A549 (cell line): ENCODE measurements at regions not wholly inside any gene's neighbourhood (a gene's known extent, or its start where the extent isn't known, plus 50 kb on each side); places are given as distances from the start of the nearest gene placed in this dataset.

Experiments used
- ATAC-seq, 2 experiments: fragments of 200-7000 bp in 1 of 2; fragments of >200 bp in 1 of 2; cut with Nextera tagmentation in 1 of 2; cut with Tn5 transposase in 1 of 2; 3 replicates each; pipeline versions ENCODE4 v1.8.0 to v1.9.1; 2018 to 2020; ENCODE audit warnings: mild to moderate bottlenecking in 1 of 2, moderate library complexity in 1 of 2
- CTCF ChIA-PET: fragments of 300-600 bp; sonication (Branson Sonifier 250); formaldehyde crosslinking; extraction: SDS; loops from one replicate; lab custom pipeline; 2021; ENCODE audit warnings: antibody characterized with exemption, inconsistent platforms; lab: Yijun Ruan, JAX
- POLR2A ChIA-PET: fragments of 350-600 bp; formaldehyde crosslinking; extraction: SDS; loops from one replicate; lab custom pipeline; 2021; ENCODE audit warnings: antibody characterized with exemption, inconsistent platforms; lab: Yijun Ruan, JAX
- DNase-seq, 2 experiments: peaks; one replicate each; pipeline versions ENCODE4 v3.0.0 to v3.0.0-alpha.2; 2011 to 2016; ENCODE audit warnings: low read depth in 1 of 2, low spot score in 1 of 2
- FAIRE-seq: peaks from 2 replicates; lab custom pipeline; 2011; peaks lifted over from hg19 to GRCh38; lab: Jason Lieb, UNC
- H3K27ac ChIP-seq, 2 experiments: fragments of >200 bp; sonication (Bioruptor Twin); formaldehyde crosslinking; 3 replicates each; pipeline ENCODE4 v1.5.1; 2016 to 2017
- H3K4me1 ChIP-seq: fragments of >200 bp; sonication (Bioruptor Twin); formaldehyde crosslinking; 3 replicates; pipeline ENCODE4 v1.6.1; 2016
- H3K4me2 ChIP-seq: fragments of >200 bp; sonication (Bioruptor Twin); formaldehyde crosslinking; 3 replicates; pipeline ENCODE4 v1.6.1; 2016
- H3K4me3 ChIP-seq: fragments of >200 bp; sonication (Bioruptor Twin); formaldehyde crosslinking; 3 replicates; pipeline ENCODE4 v1.5.1; 2016
- H3K9me3 ChIP-seq: fragments of >200 bp; sonication (Bioruptor Twin); formaldehyde crosslinking; 3 replicates; pipeline ENCODE4 v1.6.1; 2016
- BCL3 ChIP-seq: fragments of >200 bp; sonication (Bioruptor Twin); formaldehyde crosslinking; IDR thresholded peaks from 3 replicates; pipeline ENCODE4 v1.6.1; 2016
- CBX8 ChIP-seq: fragments of 200-600 bp; sonication (generic); IDR thresholded peaks from 2 replicates; pipeline ENCODE4 v1.6.1; 2016
- CHD4 ChIP-seq: fragments of 200-600 bp; sonication (generic); IDR thresholded peaks from 2 replicates; pipeline ENCODE4 v1.6.1; 2016; ENCODE audit warnings: antibody characterized with exemption, mild to moderate bottlenecking, borderline replicate concordance
- EHF ChIP-seq: fragments of 250-450 bp; sonication (Bioruptor Pico); IDR thresholded peaks from 2 replicates; pipeline ENCODE4 v1.5.0; 2020; ENCODE audit warnings: mild to moderate bottlenecking
- EHMT2 ChIP-seq: fragments of 200-600 bp; sonication (generic); IDR thresholded peaks from 2 replicates; pipeline ENCODE4 v1.6.1; 2016; ENCODE audit warnings: antibody characterized with exemption, low read depth, mild to moderate bottlenecking, moderate library complexity
- ELK1 ChIP-seq: fragments of 150-350 bp; IDR thresholded peaks from 2 replicates; pipeline ENCODE4 v1.6.1; 2014; ENCODE audit warnings: low read depth, mild to moderate bottlenecking, low read length
- ESRRA ChIP-seq: fragments of 150-350 bp; IDR thresholded peaks from 2 replicates; pipeline ENCODE4 v1.6.1; 2014; ENCODE audit warnings: mild to moderate bottlenecking, low read length, borderline replicate concordance
- HEYL ChIP-seq: fragments of 250-450 bp; sonication (Bioruptor Pico); IDR thresholded peaks from 2 replicates; pipeline ENCODE4 v1.8.0; 2021; ENCODE audit warnings: mild to moderate bottlenecking, moderate library complexity
- HOXB13 ChIP-seq: fragments of 250-450 bp; sonication (Bioruptor Pico); IDR thresholded peaks from 2 replicates; pipeline ENCODE4 v1.5.0; 2020; ENCODE audit warnings: low read depth, mild to moderate bottlenecking, moderate library complexity
- HOXB5 ChIP-seq: fragments of 250-450 bp; sonication (Bioruptor Pico); IDR thresholded peaks from 2 replicates; pipeline ENCODE4 v1.5.0; 2020; ENCODE audit warnings: mild to moderate bottlenecking, moderate library complexity
- KDM1A ChIP-seq: fragments of 200-600 bp; sonication (generic); IDR thresholded peaks from 2 replicates; pipeline ENCODE4 v1.6.1; 2016; ENCODE audit warnings: low read depth, mild to moderate bottlenecking
- MAFK ChIP-seq: fragments of 450-650 bp; IDR thresholded peaks from 2 replicates; pipeline ENCODE4 v1.6.1; 2014; ENCODE audit not compliant: partially characterized antibody
- POLR2A ChIP-seq: IDR thresholded peaks from 2 replicates; pipeline ENCODE4 v1.6.1; 2012; ENCODE audit warnings: mild to moderate bottlenecking, low read length
- POLR2AphosphoS2 ChIP-seq: conservative IDR thresholded peaks from 2 replicates; pipeline ENCODE4 v1.6.1; 2012; ENCODE audit warnings: low read length, improper control_type of control experiment, inconsistent platforms
- RARB ChIP-seq: fragments of 250-450 bp; sonication (Bioruptor Pico); IDR thresholded peaks from 2 replicates; pipeline ENCODE4 v1.8.0; 2021; ENCODE audit warnings: mild to moderate bottlenecking, moderate library complexity
- REST ChIP-seq: fragments of 200-600 bp; sonication (generic); IDR thresholded peaks from 2 replicates; pipeline ENCODE4 v1.6.1; 2016; ENCODE audit warnings: antibody characterized with exemption, mild to moderate bottlenecking, moderate library complexity
- RNF2 ChIP-seq: fragments of 200-600 bp; sonication (generic); IDR thresholded peaks from 2 replicates; pipeline ENCODE4 v1.6.1; 2016; ENCODE audit warnings: low read depth, mild to moderate bottlenecking, antibody characterized with exemption, moderate library complexity, borderline replicate concordance
- TP53 ChIP-seq: fragments of 250-450 bp; sonication (Bioruptor Pico); IDR thresholded peaks from 2 replicates; pipeline ENCODE4 v1.5.0; 2021; ENCODE audit warnings: mild to moderate bottlenecking, moderate library complexity
- ZFP36 ChIP-seq: fragments of 450-650 bp; IDR thresholded peaks from 2 replicates; pipeline ENCODE4 v1.6.1; 2014; ENCODE audit warnings: borderline replicate concordance; ENCODE audit not compliant: partially characterized antibody
- ZSCAN20 ChIP-seq: fragments of 250-450 bp; sonication (Bioruptor Pico); IDR thresholded peaks from 2 replicates; pipeline ENCODE4 v1.8.0; 2022; ENCODE audit warnings: mild to moderate bottlenecking, moderate library complexity
- WGBS: methylation state at CpG from one replicate; pipeline ENCODE4 v1.1.6; 2017; ENCODE audit errors: missing lambda C conversion rate; 5-methylcytosine and 5-hydroxymethylcytosine counted together

- ATAC-seq, result no peak
- H3K27ac ChIP-seq, result no peak overlapping the region
- POLR2A ChIA-PET, result no interaction called here
Observed at GRCh38 chr1:244140420-244140819, 89.3 kb downstream of the ZBTB18 start.

GRCh38 chr1:244144053-244144452 lies 93.0 kb downstream of the ZBTB18 start:
- no peak overlapping the region for H3K4me2 ChIP-seq
- FAIRE-seq (no peak), ATAC-seq (no peak), DNase-seq (no peak)
- ChIA-PET CTCF (interaction anchor here (0.7 kb wide), 1 partner anchor 129 kb away, joined by 5 read pairs; no protein-coding TSS in a partner anchor), POLR2A (no interaction called here)
- WGBS, result 45% methylated on average over 2 of the region's 2 CpGs
- no peaks in the 10 kb centered on the region for H3K4me1 ChIP-seq
- H3K27ac ChIP-seq, result no peak overlapping the region
- TF ChIP-seq HOXB5 (CRISPR knock-in tag) (no peak), TP53 (CRISPR knock-in tag) (no peak), EHMT2 (no peak), MAFK (no peak), ZFP36 (no peak), REST (no peak), HEYL (CRISPR knock-in tag) (no peak), RNF2 (no peak), EHF (no peak), CHD4 (no peak), ESRRA (no peak), ELK1 (no peak), CBX8 (no peak)
- no peak overlapping the region for H3K4me3 ChIP-seq
- H3K9me3 ChIP-seq, result no peaks in the 10 kb centered on the region

More at GRCh38 chr1:244140420-244140819, 89.3 kb downstream of the ZBTB18 start:
- no peak for FAIRE-seq
- H3K4me3 ChIP-seq, result no peak overlapping the region
- H3K9me3 ChIP-seq, result no peaks in the 10 kb centered on the region
- TF ChIP-seq RARB (CRISPR knock-in tag) (no peak), KDM1A (no peak), ZSCAN20 (CRISPR knock-in tag) (no peak), POLR2AphosphoS2 (no peak), POLR2A (no peak), HOXB5 (CRISPR knock-in tag) (no peak), BCL3 (no peak), HOXB13 (CRISPR knock-in tag) (no peak)
- DNase-seq, result no peak
- CTCF ChIA-PET, result no interaction called here
- WGBS, result 79% methylated on average over 3 of the region's 3 CpGs
- H3K4me2 ChIP-seq, result no peak overlapping the region
- no peaks in the 10 kb centered on the region for H3K4me1 ChIP-seq
